Esophagus squamous epithelium (tissue), 4 donors: ENCODE measurements at regions not wholly inside any gene's neighbourhood (a gene's known extent, or its start where the extent isn't known, plus 50 kb on each side); places are given as distances from the start of the nearest gene placed in this dataset.
"Not testable (repeated sequence)": the region's sequence is repeated elsewhere in the genome, so short reads cannot be mapped to it uniquely, and the experiment has no call there.

ENCODE experiments used
- CTCF ChIP-seq, 6 experiments: fragments of 450-650 bp in 4 of 6; fragments of 200-600 bp in 2 of 6; sonication (generic) in 2 of 6; IDR thresholded peaks; one replicate each; pipeline ENCODE4 v1.5.1; 2016 to 2019; ENCODE audit warnings: antibody characterized with exemption in 6 of 6, mild to moderate bottlenecking in 4 of 6, moderate library complexity in 4 of 6
- POLR2A ChIP-seq, 4 donors: fragments of 450-650 bp; IDR thresholded peaks; one replicate each; pipeline ENCODE4 v1.6.1; 2017; ENCODE audit warnings: antibody characterized with exemption in 4 of 4, mild to moderate bottlenecking in 4 of 4, moderate library complexity in 3 of 4

- TF ChIP-seq CTCF, POLR2A (IDR thresholded peaks at IDR 0.05): not testable (repeated sequence)
Observed at GRCh38 chr1:145176285-145176925, 65.6 kb downstream of the PPIAL4D start.
